Pons (tissue), 1 donor: ENCODE measurements at regions not wholly inside any gene's neighbourhood (a gene's known extent, or its start where the extent isn't known, plus 50 kb on each side); places are given as distances from the start of the nearest gene placed in this dataset.

Experiments used
- DNase-seq: peaks from one replicate; pipeline ENCODE4 v3.0.0-alpha.2; 2016; ENCODE audit warnings: low spot score

DNA sequence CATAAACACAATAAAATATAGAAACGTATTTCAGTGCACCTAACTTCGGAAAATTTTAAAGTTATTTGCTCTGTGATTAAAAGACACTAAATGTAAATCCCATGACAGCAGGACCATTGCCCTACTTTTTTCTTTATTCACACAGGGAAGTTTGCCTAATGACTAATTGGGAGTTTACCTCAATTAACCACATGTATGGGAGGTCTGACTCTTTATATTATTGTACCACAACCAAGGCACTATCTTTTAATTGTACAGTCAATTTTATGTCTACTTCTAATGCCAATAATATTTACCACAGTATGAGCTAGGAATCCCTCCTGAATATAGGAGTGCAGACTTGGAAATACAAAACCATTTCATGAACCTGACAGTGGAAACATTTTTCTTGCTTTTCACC is 360.8 kb upstream of the NEGR1 start:
- DNase-seq = no peak

DNA sequence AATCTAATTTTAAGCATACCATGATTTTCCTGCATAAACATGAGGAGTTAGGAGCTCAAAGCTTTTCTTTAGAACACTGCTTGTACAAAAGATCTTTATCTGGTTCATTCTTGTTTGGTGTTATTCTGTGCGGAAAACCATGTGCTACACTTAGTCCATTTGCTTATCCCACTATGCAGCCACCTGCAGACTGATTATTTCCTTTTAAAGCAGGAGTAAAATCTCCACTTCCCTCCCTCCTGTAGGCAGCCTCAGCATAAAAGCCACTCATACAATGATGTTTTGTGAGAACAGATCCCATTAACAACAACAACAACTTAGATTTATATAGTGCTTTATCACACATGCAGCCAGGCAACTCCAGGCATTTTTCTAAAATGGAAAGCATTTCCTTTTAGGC is 355.3 kb upstream of the NEGR1 start:
- no peak for DNase-seq

DNA sequence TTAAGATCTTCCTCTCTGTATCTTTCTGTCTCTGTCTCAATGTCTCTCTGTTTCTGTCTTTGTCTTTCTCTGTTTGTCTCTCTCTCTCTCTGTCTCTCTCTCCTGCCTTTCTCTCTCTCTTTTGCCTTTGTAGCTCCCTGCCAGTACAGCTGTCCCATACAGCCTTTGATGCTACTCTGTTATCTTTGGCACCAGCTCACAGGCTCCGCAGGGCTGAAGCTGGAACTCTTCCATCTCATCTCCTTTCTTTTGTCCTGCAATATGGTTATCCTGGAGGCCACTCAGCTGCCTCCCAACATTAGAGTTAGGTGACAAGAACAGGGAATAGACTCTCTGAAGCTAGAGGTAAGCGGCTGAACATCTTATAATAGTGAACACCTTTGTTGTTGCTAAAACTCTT is 354.3 kb upstream of the NEGR1 start:
- peak; percentile 24 for DNase-seq

DNA sequence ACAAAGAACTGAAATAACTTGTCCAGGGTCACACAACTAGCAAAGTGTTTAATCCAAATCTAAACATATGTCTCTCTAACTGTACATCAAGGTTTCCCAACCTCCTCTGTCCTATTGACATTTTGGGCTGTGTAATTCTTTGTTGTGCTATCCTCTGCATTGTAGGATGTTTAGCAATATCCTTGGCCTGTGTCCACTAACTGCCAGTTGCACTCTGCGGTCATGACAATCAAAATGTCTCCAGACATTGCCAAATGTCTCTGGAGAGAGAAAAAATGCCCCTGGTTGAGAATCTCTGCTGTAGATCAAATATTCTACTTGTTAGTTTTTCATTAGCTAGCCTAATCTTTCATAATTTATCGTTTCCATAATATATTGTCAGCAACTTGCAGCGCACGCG is 353.4 kb upstream of the NEGR1 start:
- DNase-seq = no peak

DNA sequence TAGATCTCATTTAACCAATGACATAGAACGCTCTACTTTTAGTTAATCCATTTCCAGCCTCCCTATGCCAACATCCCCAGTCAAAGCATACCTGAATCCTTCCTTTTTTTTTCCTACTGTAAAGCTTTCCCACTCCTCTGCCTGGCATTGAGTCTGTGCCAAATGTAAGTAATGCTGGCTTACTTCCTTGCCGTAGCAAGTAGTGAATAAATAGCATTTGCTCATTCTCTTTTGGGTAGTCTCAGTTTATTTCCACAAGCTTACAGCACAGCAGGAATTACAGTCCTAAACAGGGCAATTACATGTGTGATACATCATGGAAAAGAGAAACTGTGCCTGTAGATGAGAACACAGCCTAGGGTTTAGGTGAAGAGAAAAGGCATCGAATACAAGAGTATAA is 352.6 kb upstream of the NEGR1 start:
- DNase-seq = no peak

DNA sequence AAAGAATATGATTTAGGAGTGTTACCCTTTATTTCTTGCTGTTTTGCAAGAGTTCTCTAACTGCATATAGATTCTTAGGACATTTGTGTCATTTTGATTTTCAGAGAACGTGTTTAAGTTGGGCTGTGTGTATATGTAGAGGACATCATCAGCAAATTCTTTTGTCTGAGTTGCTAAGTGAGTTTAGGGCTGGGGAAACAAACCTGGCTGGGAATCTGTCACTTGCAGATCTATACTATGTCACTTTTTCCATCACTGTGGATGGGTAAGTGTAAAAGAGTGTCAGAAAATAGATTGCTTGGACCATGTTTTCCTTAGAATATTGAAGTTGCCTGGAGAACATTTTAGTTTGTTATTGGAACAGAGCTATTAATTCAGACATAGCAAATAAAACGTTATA is 349.1 kb upstream of the NEGR1 start:
- DNase-seq = no peak

DNA sequence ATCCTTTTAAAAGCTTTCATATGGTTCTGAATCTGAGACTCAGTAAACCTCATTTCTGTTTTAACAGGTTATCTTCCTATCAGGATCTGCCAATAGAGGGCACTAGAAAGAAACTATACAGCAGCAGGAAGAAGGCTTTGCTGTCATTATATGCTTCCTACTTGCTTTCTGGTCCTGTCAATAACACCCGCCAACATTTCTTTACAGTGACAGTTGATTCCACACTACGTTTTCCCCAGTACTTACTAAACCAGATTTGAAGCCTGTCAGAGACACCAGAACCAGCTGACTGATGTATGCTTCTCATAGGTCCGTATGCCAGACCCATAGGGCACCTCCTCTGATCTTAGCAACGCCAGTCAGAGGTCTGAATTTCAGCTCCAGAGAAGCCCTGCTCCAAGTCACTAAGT is 341.0 kb upstream of the NEGR1 start:
- DNase-seq = peak; percentile 82

DNA sequence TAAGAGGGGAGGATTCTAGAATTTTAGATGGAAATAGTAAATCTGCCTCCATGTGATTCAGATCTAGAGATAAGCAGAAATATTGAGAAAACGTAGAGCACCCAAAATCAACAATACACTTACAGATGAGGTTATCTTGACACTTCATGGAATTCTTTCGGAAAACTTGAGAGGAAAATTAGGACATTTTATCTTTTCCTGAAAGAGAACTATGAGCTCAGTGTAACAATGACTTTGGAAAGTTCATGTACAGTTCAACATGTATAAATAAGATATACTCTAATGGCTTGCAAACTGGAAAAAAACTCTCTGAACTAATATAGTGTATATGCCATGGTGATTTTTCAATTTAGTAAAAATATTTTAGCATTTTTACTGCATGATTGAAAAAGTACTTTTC is 338.1 kb upstream of the NEGR1 start:
- DNase-seq = no peak

DNA sequence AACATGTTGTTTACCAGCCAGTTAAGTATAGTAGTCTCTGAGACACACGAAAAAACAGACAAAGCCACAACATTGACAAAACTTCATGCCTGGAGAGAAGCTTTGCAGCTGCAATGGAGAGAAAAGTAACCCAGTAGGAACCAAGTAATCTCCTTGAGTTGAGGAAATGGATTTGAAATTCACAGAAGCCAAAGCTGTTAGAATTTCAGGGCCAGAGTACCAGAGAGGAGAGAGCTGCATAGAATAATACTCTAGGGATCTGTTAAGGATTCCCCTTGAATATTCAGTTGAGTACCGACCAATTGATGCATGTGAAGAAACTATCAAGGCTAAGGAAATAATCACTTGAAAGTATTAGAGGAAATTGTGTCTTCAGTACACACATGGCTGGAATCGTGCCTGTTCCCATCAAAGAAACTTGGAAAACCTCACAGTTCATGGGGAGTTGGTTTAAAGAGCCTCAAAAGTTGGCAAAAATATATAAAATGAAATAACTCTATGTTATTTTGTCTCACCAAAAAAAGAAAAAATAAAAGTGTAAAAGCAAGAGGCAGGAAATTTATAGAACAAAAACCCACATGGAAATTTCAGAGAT is 324.0 kb upstream of the NEGR1 start:
- DNase-seq = no peak

DNA sequence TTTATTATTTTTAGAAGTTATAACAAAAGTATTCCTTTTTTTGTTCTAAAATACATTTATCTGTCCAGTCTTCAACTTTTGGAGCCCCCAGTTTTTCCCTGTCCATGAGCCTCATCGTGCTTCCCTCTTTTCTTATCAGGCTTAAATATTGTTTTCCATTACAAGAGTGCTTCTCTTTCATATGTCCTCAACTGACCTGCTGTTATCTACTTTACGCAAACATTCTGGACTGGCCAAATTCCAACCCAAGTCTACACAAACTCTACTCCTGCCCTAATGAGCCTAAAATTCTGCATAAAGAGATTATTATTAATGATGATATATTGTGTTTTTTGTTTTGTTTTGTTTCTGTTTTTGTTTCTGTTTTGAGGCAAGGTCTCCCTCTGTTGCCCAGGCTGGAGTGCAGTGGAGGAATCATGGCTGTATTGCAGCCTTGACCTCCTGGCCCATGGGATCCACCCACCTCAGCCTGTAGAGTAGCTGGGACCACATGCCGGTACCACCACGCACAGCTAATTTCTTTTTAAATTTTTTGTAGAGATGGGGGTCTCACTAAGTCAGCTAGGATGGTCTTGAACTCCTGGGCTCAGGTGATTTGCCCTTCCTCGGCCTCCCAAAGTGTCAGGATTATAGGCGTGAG is 318.8 kb upstream of the NEGR1 start:
- no peak for DNase-seq

DNA sequence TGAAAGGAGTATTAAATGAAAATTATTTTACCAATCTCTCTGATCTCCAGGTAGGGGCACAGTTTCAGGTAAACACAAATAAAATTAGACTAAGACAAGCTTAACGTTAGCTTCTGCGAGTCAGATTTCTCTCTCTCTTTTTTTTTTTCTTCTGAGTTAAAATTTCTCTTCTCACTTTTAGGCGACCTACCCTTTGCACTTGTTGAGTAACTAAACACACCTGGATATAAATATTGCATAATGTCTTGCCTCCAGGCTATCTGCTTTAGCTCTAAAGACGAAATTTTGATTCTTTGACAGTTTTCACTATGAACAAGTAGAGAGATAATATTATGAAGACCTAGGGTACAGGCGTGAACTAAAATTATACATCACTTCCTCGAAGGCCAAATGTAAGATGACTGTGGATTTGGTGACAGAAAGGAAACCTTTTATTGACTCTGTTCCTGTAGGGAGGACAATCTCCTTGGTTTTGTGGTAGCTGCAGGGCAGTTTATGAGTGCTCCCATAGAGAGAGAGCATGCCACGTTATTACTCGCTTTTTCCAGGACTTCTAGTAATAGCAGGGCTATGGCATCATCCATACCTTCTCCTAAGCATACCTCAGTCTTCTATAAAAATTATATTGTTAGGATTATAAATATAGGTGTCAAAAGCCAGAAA is 303.8 kb upstream of the NEGR1 start:
- DNase-seq = no peak

DNA sequence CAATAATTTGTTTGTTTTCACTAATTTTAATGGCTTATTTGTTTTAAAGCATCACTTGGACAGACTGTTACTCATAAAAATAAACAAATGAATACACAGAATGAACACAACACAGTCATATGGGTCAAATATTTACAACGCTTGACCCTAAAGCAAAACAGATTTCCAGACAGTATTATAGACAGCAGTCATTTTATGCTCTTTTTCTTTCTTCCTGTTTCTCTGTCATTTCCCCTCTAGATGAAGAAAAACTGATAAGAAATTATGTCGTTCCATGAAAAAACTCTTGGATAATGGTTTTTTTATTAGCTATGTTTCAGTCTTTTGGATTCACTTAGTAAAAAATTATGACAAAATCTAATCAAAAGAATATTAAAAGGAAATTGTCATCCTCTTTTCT is 297.3 kb upstream of the NEGR1 start:
- DNase-seq = no peak

DNA sequence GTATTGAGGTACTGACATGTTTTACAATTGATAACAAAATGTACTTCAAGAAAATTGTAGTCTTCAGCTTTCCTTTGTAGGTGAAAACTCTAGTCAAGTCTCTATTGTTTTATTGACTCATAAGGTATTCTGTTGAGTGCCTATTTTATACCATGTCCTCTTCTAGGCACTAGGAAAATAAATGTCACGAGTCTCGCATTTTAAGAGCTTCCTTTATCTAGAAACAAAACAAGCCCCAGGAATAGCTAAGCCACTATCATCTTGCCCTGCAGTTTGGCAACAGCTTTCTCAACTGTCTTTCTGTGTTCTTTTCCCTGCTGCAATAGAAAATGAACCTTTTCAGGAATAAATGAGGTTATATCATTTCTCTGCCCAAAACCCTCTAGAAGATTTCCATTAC is 288.5 kb upstream of the NEGR1 start:
- no peak for DNase-seq

DNA sequence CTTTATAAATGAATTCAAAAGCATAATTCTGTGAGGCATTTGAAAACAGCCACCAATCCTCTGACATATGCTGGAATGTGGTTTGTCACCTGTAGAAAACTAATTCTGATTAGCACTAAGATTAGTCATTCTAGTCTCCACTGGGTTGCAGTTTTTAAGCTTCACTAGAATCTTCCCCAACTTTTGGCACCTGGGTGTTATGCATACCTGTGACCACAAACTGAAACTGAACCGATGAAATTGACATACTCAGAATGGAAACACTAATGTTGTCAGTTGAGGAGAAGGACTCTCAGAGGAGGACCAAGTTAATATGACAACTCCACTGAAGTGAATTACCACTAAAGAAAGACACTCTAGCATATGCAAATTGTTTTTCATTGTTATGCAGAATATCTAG is 285.8 kb upstream of the NEGR1 start:
- no peak for DNase-seq

DNA sequence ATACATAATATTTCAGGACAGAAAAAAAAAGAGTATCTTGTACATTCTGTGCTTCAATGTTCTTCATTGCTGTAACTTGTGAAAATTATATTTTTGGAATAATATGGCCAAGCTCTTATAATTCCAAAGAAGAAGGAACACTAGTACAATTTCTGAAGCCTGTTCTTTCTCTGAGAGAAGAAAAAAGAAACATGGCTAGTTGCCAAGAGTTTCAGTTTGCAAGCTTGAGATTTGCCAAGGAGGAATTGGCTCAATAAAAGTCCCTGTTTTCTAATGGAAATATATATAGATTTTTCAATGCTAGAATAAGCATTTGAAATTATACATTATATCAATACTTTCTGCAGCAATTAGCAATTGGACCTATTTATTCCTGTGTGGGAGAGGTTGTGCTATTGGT is 285.2 kb upstream of the NEGR1 start:
- peak; percentile 31 for DNase-seq

DNA sequence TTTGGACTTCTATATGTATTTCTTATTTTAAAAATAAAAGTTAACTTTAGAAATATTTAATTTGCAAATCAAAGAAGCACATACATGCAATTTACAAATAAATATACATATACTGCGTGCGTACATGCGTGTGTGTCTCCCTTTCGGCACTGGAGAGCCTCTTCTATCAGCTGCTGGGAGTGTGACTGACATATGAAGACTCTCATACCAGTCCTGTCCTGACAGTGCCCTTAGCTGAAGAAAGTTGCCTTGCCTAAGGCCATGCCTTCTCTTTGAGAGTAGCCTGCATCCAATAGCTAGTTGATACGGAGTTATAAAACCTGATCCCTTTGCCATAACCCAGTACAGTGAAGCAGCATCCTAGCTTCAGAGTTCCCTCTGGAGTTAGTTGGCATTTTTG is 282.4 kb upstream of the NEGR1 start:
- DNase-seq = no peak

DNA sequence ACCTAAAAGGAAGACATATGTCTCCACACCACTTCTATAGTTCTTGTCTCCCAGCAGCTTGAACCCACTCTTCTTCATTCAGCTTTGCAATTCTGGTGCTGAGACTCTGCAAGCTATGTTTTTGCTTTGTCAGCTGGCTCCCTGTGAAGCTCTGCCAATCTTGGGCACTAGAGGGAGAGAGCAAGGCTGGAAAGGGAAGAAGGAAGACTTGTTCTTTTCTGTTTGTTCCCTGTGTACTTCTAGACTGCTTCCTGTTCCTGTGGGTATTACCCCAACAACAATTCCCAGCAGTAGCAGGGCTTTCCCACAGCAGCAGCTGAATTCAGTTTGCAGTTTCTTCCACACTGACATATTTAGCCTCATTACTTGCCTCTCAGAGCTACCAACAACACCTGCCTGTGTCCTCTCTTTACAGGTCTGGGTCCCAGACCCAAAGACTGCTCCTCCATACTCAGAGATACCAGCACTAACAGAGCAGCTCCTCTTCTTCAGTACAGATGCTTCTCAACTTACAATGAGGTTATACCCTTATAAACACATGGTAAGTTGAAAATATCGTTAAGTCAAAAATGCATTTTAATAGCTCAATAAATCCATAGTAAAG is 275.2 kb upstream of the NEGR1 start:
- DNase-seq = peak; percentile 31

DNA sequence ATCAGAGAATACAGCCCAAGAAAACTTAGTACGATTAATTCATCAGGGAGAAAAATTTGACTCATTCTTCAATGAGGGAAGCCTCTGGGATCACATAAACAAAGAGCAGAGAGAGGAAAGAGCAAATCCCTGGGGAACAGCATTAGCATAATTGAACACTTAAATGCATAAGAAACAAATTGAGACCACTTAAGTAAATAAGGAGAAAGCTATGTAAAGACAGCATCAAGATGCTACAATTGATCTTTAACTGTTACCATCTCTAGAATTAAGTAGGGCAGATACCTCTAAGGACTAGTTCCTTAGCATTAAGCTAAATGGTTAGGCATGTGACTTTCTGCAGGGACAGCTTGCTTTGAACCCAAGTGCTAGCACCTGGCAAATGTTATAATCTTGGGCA is 265.1 kb upstream of the NEGR1 start:
- DNase-seq = no peak

DNA sequence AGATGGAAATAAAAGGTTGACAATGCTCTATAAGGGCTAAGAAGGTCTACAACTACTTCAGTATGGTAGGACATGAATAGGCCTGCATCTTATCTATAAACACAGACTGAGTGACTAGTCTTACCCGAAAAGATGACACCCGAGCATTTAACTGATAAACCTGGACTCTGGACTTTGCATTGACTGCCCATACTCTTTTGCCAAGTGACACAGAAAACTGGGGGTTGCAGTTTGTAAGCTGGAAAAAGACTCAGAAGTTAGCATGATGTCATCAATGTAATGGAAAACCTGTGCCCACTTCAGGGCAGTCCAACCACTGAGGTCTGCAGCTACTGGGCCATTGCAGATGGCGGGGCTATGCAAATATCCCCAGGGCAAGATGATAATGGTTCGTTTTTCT is 258.3 kb upstream of the NEGR1 start:
- no peak for DNase-seq

DNA sequence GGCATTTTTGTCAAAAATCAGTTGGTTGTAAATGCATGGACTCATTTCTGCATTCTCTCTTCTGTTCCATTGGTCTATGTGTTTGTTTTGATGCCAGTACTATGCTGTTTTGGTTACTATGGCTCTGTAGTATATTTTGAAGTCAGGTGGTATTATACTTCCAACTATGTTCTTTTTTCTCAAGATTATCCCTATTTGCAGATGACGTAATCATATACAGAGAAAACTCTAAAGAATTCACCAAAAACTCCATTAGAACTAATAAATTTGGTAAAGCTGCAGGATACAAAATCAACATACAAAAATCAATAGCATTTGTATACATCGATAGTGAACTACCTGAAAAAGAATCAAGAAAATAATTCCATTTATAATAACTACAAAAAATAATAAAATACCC is 253.1 kb upstream of the NEGR1 start:
- no peak for DNase-seq

DNA sequence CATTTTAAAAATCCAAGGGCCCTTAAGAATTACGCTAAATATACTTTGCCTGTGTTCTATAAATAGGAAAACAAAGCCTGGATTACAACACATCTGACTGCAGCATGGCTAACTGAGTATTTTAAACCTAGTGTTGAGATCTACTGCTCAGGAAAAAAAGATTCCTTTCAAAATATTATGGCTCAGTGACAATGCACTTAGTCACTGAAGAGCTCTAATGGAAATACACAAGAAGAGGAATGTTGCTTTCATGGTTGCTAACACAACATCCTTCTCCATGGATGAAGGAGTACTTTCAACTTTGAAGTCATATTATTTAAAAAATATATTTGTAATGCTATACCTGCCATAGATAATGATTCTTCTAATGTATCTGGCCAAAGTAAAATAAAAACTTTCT is 248.3 kb upstream of the NEGR1 start:
- DNase-seq = no peak

DNA sequence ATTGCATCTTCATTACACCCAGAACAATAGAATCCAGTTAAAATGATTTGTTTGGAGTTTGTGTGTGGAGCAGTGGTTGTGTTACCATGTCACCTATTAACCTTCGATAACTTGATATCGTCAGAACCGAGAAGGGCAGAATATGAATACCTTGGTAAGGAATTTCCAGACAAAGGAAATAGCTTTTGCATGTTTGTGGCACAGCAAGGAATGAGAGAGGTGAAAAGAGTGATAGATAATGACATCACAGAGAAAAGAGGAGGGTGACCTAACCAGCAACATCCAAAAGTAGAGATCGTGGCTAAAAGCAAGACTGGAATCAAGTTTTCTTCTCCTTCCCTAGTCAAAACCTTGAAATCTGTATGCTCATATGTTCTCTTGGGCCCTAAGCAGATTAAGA is 244.6 kb upstream of the NEGR1 start:
- no peak for DNase-seq

DNA sequence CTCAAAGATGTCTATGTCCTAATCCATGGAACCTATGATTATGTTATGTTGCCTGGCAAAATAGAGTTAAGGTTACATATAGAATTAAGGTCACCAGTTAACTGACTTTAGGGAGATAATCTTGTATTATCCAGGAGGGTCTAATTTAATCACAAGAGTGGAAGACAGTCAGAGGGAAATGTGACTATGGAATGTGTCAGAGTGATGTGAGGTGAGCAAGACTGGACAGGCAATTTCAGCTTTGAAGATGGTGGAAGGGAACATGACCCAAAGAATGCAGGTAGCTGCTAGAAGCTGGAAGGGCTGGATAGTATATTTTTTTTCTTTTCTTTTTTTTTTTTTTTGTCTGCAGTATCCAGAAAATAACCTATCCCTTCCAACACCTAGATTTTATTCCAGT is 241.7 kb upstream of the NEGR1 start:
- DNase-seq = no peak

DNA sequence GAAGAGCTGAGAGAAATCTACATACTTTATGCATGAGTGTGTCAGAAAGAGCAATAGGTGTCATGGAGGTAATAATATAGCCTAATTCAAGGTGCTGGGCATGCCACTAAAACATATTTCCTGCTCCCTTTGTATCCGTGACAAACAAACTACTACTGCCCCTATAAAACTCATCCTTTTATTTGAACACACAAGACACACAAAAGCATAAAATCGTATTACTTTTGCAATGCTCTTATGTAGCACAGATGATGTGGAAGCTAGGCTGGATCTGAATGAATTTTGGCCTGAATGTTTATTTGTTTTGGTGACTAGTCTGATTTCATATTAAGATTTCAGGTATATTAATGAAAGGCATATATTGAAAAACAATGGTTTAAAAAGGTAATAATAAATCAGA is 239.3 kb upstream of the NEGR1 start:
- no peak for DNase-seq
